CD4-positive, alpha-beta T cell treated with Interleukin-10 for 1 hour (primary cell): ENCODE measurements at regions not wholly inside any gene's neighbourhood (a gene's known extent, or its start where the extent isn't known, plus 50 kb on each side); places are given as distances from the start of the nearest gene placed in this dataset.

Experiments
- DNase-seq: peaks from one replicate; pipeline ENCODE4 v3.0.0-alpha.2; 2020

- peak; percentile 77 for DNase-seq
Observed at GRCh38 chr14:49971156-49972130, 78.6 kb downstream of the ARF6 start.

DNA sequence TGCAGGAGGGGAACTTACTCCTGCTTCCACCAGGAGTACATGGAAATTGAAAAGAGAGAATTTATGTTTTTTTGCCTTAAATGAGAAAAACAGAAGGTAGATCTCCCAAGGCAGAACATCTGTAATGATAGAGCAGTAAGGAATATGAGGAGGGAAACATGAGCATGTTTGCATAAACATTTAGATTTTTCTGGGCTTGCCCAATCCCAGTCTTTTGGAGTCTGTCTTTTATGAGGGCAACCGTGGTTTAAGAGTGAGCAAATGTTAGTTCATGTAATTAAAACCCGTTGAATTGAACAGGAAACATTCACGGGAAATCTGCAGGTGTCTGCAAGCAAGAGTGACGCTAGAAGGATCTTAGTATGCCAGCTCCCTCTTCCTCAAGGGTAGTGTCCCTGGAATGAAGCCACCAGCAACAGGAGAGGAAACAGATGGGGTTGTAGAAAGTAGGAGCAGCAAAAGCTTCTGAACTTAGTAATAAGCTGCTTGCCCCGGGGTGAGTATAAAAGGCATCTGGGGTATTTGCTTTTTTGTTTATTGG is 79.3 kb downstream of the ARF6 start:
- DNase-seq = no peak

- DNase-seq = peak; percentile 55
Observed at GRCh38 chr14:49972823-49973222, 79.9 kb downstream of the ARF6 start.

GRCh38 chr14:49975276-49975675 is 82.4 kb downstream of the ARF6 start:
- DNase-seq = no peak

- no peak for DNase-seq
Observed at GRCh38 chr14:49975799-49976198, 82.9 kb downstream of the ARF6 start.

GRCh38 chr14:49977126-49977841 is 84.4 kb downstream of the ARF6 start:
- peak; percentile 54 for DNase-seq

DNA sequence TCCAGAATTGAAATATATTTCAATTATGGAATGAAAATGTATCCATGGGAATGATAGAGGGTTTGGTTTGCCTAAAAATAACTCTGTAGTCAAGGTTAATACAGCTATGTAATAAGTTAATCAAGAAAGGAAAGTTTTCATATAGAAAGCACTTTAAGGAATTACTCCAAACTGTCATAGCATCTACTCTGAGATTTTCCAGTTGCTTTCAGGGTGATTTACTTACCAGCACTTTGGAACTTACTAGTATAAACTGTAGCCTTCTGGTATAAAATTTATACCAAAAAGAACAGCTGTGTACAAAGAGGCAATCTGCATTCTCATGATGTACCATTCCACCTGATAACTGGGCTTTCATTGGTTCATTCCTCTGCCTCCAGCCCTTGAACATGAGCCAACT is 87.1 kb downstream of the ARF6 start:
- DNase-seq = no peak

GRCh38 chr14:49982082-49982481 is 89.2 kb downstream of the ARF6 start:
- no peak for DNase-seq

- DNase-seq = peak; percentile 39
Observed at GRCh38 chr14:49982501-49982951, 89.6 kb downstream of the ARF6 start.

GRCh38 chr14:49984424-49984823 is 91.5 kb downstream of the ARF6 start:
- no peak for DNase-seq

- no peak for DNase-seq
Observed at GRCh38 chr14:49986343-49987014, 93.6 kb downstream of the ARF6 start.

GRCh38 chr14:49988080-49988990 is 95.5 kb downstream of the ARF6 start:
- no peak for DNase-seq

DNA sequence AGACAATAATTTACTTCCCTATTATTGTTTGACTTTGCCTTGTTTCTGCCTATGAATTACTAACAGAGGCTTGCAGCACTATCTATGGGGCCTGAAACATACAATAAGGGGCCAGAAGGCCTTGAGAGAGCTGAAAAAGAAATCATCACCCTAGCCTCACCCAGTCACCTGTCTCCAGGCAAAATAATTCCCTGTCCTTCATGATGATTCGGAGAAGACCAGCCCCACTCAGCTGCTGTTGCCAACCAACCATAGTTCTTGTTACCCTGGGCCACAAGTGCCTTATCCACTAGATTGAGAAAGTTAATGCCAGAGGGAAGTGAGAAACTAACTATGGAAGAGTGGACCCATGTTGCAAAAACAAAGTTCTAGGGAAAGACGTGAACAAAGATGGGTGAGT is 97.1 kb downstream of the ARF6 start:
- no peak for DNase-seq

DNA sequence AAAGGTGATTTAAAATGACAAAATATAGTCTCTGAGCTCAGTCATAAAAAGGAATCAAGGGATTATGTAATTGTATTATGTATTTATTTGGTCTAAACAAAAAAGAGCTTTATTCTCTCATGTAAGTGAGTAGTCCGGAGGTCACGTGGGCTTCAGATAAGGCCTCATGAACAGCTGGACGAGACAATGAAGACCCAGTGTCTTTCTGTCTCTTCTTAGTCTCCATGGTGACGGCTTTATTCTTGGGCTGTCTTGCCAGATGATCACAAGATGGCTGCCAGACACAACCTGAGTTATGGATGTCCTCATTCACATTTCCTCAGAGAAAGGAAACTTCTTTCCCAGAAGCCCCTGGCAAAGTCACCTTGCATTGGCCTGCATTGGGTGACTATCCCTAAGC is 98.6 kb downstream of the ARF6 start:
- no peak for DNase-seq

DNA sequence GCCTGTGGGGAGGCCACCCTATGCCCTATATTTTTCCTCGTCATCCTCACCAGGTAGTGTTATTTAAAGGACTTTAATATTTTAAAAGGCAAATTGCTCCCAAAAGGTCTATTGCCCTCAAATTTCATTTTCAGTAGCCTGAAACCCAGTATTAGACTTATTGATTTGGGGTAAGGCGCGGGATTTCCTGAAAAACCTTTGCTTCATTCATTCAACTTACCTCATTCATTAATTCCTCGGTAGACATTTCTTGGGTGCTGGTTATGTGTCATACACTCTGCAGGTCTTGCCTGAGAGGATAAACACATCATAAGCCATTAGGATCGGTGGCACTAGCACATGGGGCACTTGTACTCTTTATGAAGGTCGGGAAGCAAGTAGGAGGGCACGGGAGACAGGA is 99.2 kb downstream of the ARF6 start:
- DNase-seq = no peak

DNA sequence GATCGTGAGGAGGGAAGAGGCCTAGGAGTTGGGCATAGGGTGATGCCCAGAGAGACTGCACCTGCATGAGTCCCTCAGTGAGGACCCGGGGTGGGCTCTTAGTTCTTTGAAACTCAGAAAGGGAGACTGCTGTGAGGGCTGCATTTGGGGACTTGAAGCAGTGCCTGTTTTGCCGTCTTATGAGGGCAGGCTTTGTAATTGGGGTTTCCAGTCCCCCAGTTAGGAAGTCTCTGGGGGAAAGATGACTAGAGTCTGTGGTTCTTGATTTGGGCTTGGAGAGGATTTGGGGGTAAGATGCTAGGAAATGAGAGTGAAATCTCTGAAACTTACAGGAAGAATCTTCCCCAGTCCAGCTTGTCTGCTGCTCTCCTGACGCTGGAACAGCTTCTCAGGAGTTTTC is 99.6 kb downstream of the ARF6 start:
- no peak for DNase-seq

DNA sequence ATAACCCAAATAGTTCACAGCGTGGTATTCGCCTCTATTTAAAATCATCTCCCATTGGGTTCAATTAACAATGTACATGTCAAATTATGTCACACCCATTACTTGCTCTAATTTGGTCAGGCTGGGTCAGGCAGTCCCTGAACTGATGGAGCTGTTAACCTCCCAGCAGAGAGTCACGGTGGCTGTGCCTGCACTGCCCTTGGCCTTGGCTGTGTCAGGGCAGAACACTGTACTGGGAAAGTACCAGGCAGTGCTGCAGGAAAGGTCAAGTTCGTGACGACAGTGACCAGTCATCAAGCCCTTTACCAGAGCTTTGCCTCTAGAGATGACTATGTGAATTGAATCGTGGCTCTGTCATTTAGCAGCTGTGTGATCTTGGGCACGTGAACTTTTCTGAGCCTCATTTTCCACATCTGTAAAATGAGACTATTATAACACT is 100.0 kb downstream of the ARF6 start:
- DNase-seq = no peak

DNA sequence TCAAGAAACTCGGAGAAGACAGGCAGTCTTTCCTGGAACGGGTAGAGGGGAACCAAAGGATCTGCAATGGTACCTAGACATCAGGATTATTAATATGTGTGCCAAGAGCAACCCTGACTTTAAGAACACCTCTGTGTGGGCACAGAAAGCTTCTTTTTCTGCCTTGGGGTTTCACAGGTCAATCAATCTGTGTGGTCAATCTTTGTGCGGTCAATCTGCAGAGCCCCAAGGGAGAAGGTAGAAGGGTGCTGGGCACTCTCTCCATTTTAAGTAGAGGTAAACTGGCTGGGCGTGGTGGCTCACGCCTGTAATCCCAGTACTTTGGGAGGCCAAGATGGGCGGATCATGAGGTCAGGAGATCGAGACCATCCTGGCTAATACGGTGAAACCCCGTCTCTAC is 100.7 kb downstream of the ARF6 start:
- no peak for DNase-seq

GRCh38 chr14:49994951-49995561 is 102.2 kb downstream of the ARF6 start:
- DNase-seq = no peak

GRCh38 chr14:49997991-49998390 is 105.1 kb downstream of the ARF6 start:
- DNase-seq = no peak

- peak; percentile 81 for DNase-seq
Observed at GRCh38 chr14:49999146-49999761, 106.4 kb downstream of the ARF6 start.
